Sigmoid colon (tissue), 6 donors: ENCODE measurements at regions not wholly inside any gene's neighbourhood (a gene's known extent, or its start where the extent isn't known, plus 50 kb on each side); places are given as distances from the start of the nearest gene placed in this dataset.

Source experiments
- DNase-seq: peaks from one replicate; pipeline ENCODE4 v3.0.0-alpha.2; 2019
- H3K27ac ChIP-seq, 4 donors: fragments of 200-600 bp; sonication (generic); one replicate each; pipeline ENCODE4 v1.5.1; 2016 to 2019; ENCODE audit warnings: mild to moderate bottlenecking in 1 of 4
- H3K27me3 ChIP-seq, 3 donors: fragments of 200-600 bp; sonication (generic); one replicate each; pipeline ENCODE4 v1.5.1; 2019; ENCODE audit warnings: mild to moderate bottlenecking in 1 of 3
- H3K36me3 ChIP-seq, 4 donors: fragments of 200-600 bp; sonication (generic); one replicate each; pipeline ENCODE4 v1.5.1; 2016 to 2019
- H3K4me1 ChIP-seq, 4 donors: fragments of 200-600 bp; sonication (generic); one replicate each; pipeline ENCODE4 v1.5.1; 2017 to 2019
- H3K4me3 ChIP-seq, 4 donors: fragments of 200-600 bp; sonication (generic); one replicate each; pipeline ENCODE4 v1.5.1; 2017 to 2019; ENCODE audit warnings: mild to moderate bottlenecking in 2 of 4, moderate library complexity in 1 of 4
- H3K9me3 ChIP-seq, 4 donors: fragments of 200-600 bp in 3 of 4; sonication (generic) in 3 of 4; one replicate each; pipeline versions ENCODE4 v1.5.1 to v1.6.1; 2013 to 2019
- EP300 ChIP-seq, 4 donors: sonication (generic); formaldehyde crosslinking; IDR thresholded peaks; one replicate each; pipeline ENCODE4 v1.6.1; 2017; ENCODE audit warnings: antibody characterized with exemption in 4 of 4
- POLR2A ChIP-seq, 2 donors: fragments of 450-650 bp; IDR thresholded peaks; one replicate each; pipeline ENCODE4 v1.6.1; 2016; ENCODE audit warnings: antibody characterized with exemption in 2 of 2, mild to moderate bottlenecking in 2 of 2, moderate library complexity in 2 of 2
- POLR2AphosphoS5 ChIP-seq, 4 donors: sonication (generic); formaldehyde crosslinking; IDR thresholded peaks; one replicate each; pipeline ENCODE4 v1.6.1; 2017; ENCODE audit warnings: antibody characterized with exemption in 4 of 4
- WGBS, 2 donors: extraction: QIAGEN DNeasy Blood & Tissue Kit; methylation state at CpG; one replicate each; pipeline ENCODE4 v1.1.7; 2013; 5-methylcytosine and 5-hydroxymethylcytosine counted together
- intact Hi-C: fragments of 100-400 bp; cut with DNase I; formaldehyde crosslinking; loops from one replicate; pipeline ENCODE4 v1.15.1; 2023
- TF ChIP-seq, protein P1 (sequence below), 4 experiments: fragments of 450-650 bp in 3 of 4; fragments of 200-600 bp in 1 of 4; IDR thresholded peaks; one replicate each; pipeline ENCODE4 v1.5.1; 2016 to 2019; ENCODE audit warnings: antibody characterized with exemption in 4 of 4, mild to moderate bottlenecking in 3 of 4, moderate library complexity in 2 of 4
- donor health status: healthy with polysubstance abuse.
- donor health status: healthy.

DNA sequence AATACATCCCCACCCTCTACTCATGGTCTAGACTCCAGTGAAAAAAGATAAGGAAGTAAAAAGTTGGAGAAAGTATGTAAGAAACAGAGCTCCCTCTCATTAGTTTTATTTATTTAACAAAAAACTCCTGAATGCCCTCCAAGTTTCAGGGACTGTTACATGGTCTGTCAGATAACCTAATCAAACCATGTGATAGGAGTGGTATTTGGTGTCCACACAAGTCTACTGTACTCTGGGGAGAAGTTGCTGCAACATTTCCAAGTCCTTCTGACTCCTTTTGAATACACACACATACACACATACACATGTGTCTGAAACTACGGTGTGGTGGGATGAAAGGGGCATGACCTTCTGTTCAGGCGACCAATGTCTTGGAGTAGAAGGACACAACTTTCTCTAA, 320.0 kb downstream of the ADGRG6 start:
- intact Hi-C loops: no loop called here
- Histone ChIP-seq H3K9me3 (no peaks in the 10 kb centered on the region), H3K4me1 (no peaks in the 10 kb centered on the region), H3K36me3 (no peaks in the 10 kb centered on the region), H3K27me3 (no peaks in the 10 kb centered on the region), H3K27ac (no peak overlapping the region), H3K4me3 (no peak overlapping the region)
- TF ChIP-seq EP300 (IDR thresholded peaks at IDR 0.05): no peak
- no peak for TF ChIP-seq POLR2A (IDR thresholded peaks at IDR 0.05)
- TF ChIP-seq, protein P1, sequence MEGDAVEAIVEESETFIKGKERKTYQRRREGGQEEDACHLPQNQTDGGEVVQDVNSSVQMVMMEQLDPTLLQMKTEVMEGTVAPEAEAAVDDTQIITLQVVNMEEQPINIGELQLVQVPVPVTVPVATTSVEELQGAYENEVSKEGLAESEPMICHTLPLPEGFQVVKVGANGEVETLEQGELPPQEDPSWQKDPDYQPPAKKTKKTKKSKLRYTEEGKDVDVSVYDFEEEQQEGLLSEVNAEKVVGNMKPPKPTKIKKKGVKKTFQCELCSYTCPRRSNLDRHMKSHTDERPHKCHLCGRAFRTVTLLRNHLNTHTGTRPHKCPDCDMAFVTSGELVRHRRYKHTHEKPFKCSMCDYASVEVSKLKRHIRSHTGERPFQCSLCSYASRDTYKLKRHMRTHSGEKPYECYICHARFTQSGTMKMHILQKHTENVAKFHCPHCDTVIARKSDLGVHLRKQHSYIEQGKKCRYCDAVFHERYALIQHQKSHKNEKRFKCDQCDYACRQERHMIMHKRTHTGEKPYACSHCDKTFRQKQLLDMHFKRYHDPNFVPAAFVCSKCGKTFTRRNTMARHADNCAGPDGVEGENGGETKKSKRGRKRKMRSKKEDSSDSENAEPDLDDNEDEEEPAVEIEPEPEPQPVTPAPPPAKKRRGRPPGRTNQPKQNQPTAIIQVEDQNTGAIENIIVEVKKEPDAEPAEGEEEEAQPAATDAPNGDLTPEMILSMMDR (IDR thresholded peaks at IDR 0.05): no peak
- no peak for TF ChIP-seq POLR2AphosphoS5 (IDR thresholded peaks at IDR 0.05)
- WGBS, 2 donors: 90 to 93% methylated on average over 2 of the region's 2 CpGs
- no peak for DNase-seq

GRCh38 chr6:142624978-142625715, 319.8 kb downstream of the HIVEP2 start:
- no peak for DNase-seq
- 91 to 98% methylated on average over 2 of the region's 2 CpGs for WGBS, 2 donors

DNA sequence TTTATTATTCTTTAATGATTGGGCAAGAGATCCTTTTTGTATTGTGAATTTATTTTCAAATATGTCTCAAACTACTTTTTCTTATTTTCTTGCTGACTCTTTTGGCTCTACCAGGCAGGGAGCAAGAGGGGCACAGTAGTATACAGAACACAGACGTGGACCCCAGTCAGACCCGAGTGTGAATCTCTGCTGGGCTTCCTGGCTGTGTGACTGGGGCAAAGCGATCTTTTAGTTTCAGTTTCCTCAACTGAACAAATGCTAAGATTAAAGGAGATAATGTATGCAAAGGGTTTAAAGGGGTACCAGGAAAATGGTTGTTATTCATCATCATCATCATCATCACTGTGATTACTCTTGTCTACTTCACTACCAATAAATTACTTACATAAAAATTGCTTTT, 317.5 kb downstream of the HIVEP2 start:
- 80 to 83% methylated on average over 3 of the region's 3 CpGs for WGBS, 2 donors

More at GRCh38 chr6:142624978-142625715, 319.8 kb downstream of the HIVEP2 start:
- no peak overlapping the region for H3K4me3 ChIP-seq
- no peaks in the 10 kb centered on the region for H3K36me3 ChIP-seq
- H3K4me1 ChIP-seq: no peaks in the 10 kb centered on the region
- intact Hi-C loops: no loop called here
- no peak overlapping the region for H3K27ac ChIP-seq
- no peaks in the 10 kb centered on the region for H3K27me3 ChIP-seq
- no peaks in the 10 kb centered on the region for H3K9me3 ChIP-seq
- TF ChIP-seq, protein P1 (IDR thresholded peaks at IDR 0.05): no peak
- no peak for TF ChIP-seq EP300 (IDR thresholded peaks at IDR 0.05)
- TF ChIP-seq POLR2A (IDR thresholded peaks at IDR 0.05): no peak
- TF ChIP-seq POLR2AphosphoS5 (IDR thresholded peaks at IDR 0.05): no peak

DNA sequence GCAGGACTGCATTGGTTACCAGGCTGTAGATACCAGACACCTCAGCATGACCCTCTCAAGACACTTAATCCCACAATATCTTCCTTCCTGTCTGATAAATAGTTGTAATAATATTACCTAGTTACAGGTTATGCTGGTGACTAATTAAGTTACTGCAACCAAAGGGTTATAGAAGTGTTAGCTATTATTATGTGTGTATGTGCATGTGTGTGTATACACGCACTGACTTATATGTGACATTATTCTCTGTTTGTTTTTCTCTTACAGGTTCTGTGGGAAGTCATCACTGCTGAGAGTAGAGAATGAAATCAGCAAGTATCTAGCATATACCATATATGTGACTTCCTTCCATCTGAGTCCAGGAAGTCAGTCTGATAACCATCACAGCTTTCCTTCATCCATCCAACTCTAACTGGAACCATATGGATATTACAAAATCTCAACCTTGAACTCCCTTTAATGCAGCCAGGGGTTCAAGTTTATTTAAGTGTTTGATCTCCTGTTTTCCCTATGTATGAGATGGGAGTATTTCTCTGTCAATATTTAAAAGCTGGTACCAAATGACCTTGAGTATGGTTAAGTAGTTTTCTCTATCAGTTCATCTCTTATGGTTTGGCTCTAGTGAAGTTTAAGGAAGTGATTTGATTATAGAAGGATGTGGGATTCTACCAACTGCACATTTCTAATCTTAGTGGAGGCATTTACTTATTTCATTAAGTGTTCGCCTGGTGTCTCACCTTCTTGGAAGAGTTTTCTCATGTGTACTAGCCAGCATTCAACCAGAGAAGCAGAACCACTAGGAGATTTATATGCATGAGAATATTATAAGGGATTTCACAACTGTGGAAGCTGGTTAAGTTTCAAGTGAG, 313.2 kb downstream of the HIVEP2 start:
- TF ChIP-seq POLR2AphosphoS5 (IDR thresholded peaks at IDR 0.05) (no peak), EP300 (IDR thresholded peaks at IDR 0.05) (no peak), POLR2A (IDR thresholded peaks at IDR 0.05) (no peak)
- TF ChIP-seq, protein P1 (IDR thresholded peaks at IDR 0.05): no peak
- Histone ChIP-seq H3K27ac (no peak overlapping the region), H3K9me3 (no peaks in the 10 kb centered on the region), H3K4me1 (no peaks in the 10 kb centered on the region), H3K4me3 (no peak overlapping the region), H3K36me3 (no peaks in the 10 kb centered on the region), H3K27me3 (no peaks in the 10 kb centered on the region)
- 79 to 81% methylated on average over 2 of the region's 2 CpGs for WGBS, 2 donors
- no peak for DNase-seq
- intact Hi-C loops: no loop called here

More for the DNA sequence above, 317.5 kb downstream of the HIVEP2 start:
- Histone ChIP-seq H3K36me3 (no peaks in the 10 kb centered on the region), H3K9me3 (no peaks in the 10 kb centered on the region), H3K4me3 (no peak overlapping the region), H3K27me3 (no peaks in the 10 kb centered on the region), H3K27ac (no peak overlapping the region), H3K4me1 (no peaks in the 10 kb centered on the region)
- intact Hi-C loops: no loop called here
- no peak for TF ChIP-seq EP300 (IDR thresholded peaks at IDR 0.05)
- no peak for TF ChIP-seq POLR2AphosphoS5 (IDR thresholded peaks at IDR 0.05)
- TF ChIP-seq, protein P1 (IDR thresholded peaks at IDR 0.05): no peak
- no peak for TF ChIP-seq POLR2A (IDR thresholded peaks at IDR 0.05)
- no peak for DNase-seq
